ENCODE measurements at regions not wholly inside any gene's neighbourhood (a gene's known extent, or its start where the extent isn't known, plus 50 kb on each side); places are given as distances from the start of the nearest gene placed in this dataset.

GRCh38 chr14:42002141-42002540, 395.5 kb downstream of the LRFN5 start:
- TF ChIP-seq KAT2B (IDR thresholded peaks at IDR 0.05; ENCODE audit: borderline replicate concordance, low read depth, low read length) (no peak), EP300 (IDR thresholded peaks at IDR 0.05; ENCODE audit: low read depth in 2 of 2, low read length in 2 of 2) (no peak), EP300 (CRISPR knock-in tag; IDR thresholded peaks at IDR 0.05; ENCODE audit: borderline replicate concordance) (no peak), ZNF670 (CRISPR knock-in tag; IDR thresholded peaks at IDR 0.05; ENCODE audit: borderline replicate concordance) (no peak), ZNF24 (IDR thresholded peaks at IDR 0.05) (no peak), ZNF598 (CRISPR knock-in tag; IDR thresholded peaks at IDR 0.05; ENCODE audit: borderline replicate concordance) (no peak), CTCF (CRISPR knock-in tag; IDR thresholded peaks at IDR 0.05) (no peak)
